Stimulated activated CD4-positive, alpha-beta T cell treated with anti-CD3 and anti-CD28 coated beads, Interleukin-15, amount 100 ng/mL, for 48 hours (primary cell): ENCODE measurements at regions not wholly inside any gene's neighbourhood (a gene's known extent, or its start where the extent isn't known, plus 50 kb on each side); places are given as distances from the start of the nearest gene placed in this dataset.

ENCODE experiments used
- DNase-seq, 2 donors: peaks; one replicate each; pipeline ENCODE4 v3.0.0-alpha.2; 2020; ENCODE audit warnings: low read depth in 2 of 2

DNA sequence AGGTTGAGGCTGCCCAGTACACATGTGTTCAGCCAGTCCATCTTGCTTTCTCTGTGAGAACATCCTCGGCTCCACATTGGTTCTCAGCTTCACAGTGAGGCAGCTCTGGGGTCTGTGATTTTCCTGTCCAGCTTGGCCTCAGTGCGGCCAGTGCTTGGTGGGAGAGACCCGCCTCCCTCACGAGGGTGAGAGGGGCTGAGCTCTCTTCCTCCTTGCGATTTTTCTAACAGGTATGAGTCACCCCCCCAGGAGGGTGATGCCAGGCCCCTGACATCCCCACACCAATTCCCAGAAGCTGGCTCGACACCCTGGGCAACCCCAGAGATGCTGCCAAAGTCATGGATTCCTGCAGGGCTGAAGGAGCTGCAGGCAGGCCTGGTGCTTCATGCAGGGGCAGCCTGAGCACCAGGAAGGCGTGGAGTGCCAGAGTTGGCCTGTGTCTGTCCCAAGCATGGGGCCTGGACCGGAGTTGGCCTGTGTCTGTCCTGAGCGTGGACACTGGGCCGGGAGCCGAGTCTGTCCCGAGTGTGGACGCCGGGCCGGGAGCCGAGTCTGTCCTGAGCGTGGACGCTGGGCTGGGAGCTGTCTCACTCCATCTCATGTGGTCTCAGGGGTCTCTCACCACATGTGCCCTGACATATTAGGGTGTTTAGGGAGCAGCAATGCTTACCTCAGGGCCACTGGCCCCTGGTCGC, 408.6 kb upstream of the IRX4 start:
- no peak for DNase-seq

DNA sequence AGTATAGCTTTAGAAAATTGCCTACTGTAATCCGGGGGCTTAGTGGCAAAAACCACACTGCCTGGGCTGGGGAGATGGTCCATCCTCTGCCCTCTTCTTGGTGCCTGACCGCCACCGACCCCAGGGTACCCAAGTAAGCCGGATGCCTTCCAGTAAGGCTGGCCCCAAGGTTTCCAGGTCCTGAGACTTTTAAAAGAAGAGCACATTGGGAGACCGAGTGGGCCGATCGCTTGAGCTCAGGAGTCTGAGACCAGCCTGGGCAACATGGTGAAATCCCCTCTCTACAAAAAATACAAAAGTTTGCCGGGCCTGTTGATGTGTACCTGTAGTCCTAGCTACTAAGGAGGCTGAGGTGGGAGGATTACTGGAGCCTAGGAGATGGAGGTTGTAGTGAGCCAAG, 406.7 kb upstream of the IRX4 start:
- DNase-seq = no peak

DNA sequence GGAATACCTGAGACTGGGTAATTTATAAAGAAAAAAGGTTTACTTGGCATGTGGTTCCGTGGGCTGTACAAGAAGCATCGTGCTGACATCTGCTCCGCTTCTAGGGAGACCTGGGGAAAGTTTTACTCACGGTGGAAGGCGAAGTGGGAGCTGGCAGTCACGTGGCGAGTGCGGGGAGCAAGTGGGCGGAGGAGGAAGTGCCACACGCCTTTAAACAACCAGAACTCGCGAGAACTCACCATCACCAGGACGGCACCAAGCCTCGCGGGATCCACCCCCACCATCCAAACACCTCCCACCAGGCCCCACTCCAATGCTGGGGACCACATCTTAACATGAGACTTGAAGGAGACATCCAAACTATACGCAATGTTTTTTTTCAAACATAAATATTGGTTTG, 406.2 kb upstream of the IRX4 start:
- no peak for DNase-seq

DNA sequence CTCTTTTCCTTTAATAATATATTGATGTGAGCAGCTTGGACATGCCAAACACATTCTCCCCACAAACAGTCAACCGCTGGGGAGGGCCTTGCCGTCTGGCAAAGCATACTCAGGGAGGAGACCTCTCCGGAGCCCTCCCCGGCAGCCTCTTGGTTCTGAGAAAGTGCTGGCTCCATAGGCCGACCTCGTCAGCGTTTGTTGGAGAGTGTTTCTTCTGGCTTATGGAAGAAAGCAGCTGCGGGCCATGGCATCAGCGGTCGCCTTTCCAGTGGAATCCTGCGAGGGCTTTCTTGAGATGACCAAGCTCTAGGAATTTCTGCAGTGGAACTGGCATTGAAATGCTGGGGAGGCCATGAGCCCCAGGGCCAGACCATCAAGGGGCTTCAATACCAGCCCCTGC, 405.7 kb upstream of the IRX4 start:
- no peak for DNase-seq

DNA sequence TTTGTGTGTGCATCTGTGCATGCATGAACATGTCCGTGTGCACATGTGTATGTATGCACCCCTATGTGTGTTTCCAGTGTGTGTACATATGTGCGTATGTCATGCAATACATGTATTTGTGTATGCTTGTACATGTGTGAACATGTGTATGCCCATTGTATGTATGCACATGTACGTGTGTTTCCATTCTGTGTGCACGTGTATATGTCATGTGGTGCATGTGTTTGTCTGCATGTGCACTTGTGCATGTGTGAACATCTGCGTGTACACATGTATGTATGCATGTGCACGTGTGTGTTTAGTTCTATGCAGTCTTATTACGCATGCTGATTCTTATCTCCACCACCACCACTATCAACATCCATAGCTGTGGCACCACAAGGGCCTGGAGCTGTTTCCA, 403.5 kb upstream of the IRX4 start:
- no peak for DNase-seq

DNA sequence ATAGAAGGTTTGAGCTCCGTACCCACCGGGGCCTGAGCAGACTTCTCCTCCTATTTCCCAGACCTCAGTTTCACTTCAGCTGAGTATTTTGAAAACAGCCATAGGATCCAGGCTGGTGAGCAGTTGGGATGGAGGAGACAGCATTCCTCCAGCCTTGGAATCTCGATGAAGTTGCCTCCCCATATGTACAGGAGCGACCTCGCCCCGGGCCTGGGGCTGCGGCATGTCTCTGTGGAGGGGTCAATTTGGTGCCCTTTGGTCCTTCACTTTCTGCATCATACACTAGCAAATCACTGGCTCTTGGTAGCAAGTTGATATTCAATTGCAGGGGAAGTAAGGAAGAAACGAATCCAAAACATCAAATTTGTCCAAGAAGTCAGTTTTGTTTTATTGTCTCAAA, 402.0 kb upstream of the IRX4 start:
- DNase-seq = no peak

DNA sequence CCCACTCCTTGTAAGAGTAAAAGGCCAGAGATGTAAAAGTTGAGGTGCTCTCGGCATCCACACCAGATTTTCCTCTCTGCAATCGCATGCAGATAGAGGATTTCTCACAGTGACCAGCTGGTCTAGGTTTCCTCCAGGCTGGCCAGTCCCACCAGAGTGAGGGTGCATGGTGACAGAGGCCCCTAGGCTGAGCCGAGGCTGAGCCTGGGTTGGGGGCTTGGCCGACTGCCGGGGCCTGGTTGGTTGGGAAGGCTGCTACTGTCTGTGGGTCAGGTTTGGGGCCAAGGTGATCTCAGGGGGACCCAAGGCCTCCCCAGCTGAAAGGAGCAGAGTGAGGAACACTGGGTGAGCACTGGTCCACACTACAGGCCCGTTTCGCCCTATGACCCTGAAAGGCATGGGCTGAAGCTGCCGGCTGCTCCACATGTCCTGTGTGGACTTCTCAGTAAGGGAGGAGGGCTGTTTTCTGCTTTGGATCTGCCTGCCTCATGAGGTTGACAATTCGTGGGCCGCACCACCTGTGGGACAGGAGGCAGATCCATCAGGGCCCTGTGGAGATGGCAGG, 400.8 kb upstream of the IRX4 start:
- no peak for DNase-seq

DNA sequence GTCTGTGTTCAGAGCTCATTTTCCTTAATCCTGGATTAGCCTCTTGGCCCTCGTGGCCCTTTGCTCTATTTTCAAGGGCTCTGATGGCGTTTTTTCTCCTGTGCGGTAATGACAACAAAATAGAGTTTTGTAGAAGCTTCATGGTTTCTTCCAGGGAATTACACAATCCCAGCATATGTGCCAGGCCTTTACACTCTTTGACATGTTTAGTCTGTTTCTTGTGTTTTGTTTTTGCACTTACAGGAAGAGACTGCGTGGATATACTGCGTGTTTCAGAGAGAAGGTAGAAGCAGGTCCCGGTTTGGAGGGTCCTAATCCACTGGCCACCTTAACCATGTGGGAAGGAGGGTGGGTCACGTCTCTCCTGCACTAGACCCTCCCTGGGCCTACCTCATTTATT, 400.2 kb upstream of the IRX4 start:
- no peak for DNase-seq

DNA sequence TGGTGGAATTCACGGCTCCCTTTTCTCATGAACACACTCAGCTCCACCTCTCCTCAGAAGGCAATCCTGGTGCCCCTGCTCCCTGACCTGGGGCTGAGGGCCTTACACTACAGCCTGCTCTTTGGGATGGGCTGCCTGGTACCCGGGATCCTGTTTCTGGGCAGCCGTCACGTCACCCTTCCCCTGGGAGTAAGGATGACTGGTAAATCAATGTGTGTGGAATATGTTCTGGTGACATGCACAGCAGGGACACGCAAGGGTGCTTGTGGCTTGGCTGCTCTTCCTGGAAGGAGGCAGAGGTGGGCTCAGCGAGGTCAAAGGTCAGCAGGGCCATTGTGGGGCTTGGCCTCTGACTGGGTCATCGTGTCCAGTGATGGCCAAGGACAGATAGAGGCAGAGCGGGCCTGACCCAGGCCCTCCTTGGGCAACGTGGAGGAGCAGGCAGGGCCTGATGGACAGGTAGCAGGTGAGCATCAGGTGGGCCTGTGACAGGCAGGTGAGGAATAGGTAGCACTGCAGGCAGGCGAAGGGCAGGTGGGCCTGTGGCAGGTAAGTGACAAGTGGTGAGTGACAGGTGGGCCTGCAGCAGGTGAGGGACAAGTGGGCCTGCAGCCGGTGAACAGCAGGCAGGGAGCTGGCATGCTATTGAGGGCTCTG, 399.4 kb upstream of the IRX4 start:
- no peak for DNase-seq

DNA sequence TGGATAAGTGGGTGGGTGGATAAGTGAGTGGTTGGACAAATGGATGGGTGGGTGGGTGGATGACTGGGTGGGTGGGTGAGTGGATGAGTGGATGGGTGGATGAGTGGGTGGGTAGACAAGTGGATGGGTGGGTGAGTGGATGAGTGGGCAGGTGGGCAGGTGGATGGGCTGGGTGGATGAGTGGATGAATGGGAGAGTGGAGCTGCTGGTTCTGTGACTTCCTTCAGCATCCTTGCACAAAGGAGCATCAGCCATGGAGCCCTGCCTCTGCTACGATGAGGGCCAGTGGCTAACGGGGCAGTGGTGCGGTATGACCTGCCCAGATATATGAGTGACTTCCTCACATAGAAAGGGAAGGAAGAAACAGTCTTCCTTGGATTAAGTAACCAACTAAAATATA, 398.7 kb upstream of the IRX4 start:
- no peak for DNase-seq

DNA sequence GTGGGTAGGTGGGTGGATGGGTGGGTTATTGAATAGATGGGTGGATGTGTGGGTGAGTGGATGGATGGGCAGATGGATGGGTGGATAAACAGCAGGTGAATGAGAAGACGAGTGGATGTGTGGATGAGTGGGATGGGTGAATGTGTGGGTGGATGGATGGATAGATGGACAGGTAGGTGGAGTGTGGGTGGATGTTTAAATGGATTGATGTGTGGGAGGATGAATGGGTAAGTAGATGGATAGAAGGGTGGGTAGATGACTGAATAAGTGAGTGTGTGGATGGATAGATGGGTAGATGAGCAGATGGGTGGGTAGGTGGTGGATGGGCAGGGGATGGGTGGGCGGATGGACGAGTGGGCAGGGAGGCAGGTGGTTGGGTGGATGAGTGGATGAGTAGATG, 397.6 kb upstream of the IRX4 start:
- no peak for DNase-seq

DNA sequence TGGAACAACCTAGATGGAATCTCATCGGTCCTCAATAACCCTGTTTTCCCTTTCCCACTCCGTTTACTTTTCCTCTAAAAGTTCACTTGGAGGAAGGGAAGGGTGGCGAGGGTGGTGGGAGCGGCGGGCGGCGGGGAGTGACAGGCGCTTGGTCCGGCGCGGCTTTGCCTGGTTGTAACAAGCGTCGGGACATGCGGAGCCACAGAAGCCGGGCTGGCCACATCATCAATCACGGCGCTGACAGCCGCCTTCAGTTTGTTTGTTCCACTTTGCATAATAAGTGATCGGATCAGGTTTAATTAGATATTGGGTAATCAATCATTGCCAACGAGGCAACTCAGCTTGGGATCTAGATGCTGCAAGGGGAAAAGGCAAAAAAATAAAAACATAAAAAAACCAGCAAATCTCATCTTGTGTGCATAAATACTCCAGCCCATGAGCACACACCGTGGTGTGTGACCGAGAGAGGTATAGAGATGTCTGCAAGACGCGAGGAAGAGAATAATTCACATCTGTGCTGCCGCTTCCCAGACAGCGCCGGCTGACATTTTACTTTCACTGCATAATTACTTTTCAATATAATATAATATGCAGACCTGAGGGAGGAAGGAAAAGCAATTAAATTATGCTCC, 396.2 kb upstream of the IRX4 start:
- no peak for DNase-seq

DNA sequence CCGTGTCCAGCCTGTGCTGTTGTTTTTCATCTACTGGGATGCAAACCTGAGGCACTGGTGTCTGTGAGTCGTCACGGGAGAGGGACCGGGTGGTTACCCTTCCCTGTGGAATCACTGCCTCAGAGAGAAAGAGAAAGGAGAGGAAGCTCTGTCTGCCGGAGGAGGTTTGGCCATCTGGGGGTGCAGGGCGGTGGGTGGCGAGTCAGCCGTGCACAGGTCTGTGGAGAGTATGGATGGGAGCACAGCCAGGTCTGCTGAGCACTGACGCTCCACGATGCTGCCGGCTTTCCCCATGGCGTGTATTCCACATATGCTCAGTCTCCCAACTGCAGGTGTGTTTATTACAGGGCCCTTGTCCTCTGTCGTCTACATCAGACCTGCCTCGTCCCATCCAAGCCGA, 395.2 kb upstream of the IRX4 start:
- DNase-seq = no peak

DNA sequence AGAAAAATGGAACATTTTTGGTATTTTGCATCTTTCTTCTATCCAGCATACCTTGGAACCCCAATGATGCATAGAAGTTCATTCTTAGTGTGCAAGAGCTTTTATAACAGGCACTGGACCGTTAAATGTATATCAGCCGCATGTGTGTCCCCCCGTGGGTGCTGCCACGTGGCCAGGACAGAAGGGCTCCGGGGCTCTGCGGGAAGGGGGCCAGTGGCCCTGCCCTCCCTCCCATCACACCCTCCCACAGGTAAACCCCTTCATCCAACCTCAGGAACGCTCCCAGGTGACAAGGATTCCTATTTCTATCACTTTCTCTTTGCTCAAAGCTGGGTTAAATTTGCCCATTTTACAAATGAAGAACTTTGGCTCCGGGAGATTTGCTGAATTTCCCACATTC, 393.4 kb upstream of the IRX4 start:
- DNase-seq = no peak

DNA sequence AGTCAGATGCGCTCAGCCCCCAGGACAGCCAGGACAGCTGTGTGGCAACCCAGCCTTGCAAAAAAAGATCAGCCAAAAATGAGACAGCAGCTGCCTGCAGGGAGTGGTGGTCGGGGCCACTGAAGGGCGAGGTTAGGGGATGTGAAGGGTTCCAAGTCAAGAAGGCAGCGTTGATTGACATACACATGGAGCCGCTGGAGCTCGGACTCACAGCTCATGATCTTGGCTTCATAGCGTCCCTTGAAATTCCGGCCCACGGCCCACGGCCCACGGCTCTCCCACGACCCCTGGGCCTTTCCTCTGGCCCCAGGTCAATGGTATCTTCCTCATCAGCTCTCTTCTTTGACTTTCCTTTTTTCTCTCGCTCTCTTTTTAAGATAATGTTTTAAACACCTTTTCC, 390.0 kb upstream of the IRX4 start:
- DNase-seq = no peak

DNA sequence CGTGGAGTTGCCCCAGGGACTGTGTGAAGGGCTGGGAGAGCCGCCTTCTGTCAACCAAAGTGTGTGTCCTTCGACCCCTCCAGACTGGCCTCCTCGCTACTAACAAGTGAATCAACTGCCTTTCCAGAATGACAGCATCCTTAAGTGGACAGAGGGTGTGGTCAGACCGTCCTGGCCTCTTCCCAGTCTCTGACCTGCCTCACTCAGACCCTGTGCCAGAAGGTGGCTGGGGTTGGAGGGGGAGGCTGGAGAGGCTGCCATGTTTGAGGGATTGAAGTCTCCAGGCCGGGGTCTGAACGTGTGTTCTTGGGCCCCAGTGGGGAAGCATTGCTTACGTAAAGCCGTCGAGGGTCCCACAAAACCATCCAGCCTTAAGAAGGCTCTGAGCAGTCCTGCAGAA, 389.3 kb upstream of the IRX4 start:
- no peak for DNase-seq

DNA sequence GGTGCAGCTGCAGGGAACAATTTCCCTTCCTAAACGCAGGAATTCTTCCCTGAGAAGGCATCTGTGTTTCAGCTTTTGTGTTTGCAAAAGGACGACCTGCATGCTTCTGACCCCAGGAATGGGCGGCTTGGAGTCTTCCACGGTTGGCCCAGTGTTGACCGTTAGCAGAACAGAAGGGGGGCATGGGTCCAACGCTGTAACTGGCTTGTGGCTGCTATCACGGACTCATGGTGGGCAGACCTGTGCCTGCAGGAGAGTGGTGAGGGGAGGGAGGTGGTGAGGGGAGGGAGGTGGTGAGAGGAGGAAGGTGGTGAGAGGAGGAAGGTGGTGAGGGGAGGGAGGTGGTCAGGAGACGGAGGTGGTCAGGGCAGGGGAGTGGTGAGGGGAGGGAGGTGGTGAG, 388.6 kb upstream of the IRX4 start:
- DNase-seq = no peak

DNA sequence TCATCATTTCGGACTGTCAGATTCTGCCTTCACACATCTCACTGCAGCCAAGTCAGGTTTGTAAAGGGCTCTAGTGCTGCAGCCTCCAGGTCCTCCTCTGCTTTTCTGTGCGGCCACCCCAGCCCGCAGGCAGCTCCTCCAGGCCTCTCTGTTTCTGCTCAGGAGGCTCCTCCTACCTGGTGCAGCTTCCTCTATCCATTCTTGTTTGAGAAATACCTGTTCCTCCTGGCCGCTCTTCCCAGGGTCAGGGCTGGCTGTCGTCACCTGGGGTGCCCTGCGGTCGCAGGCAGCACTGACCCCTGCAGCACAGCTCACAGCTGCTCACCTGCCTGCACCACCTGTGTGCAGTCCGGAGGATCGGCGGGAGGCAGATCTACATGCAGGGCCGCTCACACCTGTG, 387.7 kb upstream of the IRX4 start:
- DNase-seq = no peak

DNA sequence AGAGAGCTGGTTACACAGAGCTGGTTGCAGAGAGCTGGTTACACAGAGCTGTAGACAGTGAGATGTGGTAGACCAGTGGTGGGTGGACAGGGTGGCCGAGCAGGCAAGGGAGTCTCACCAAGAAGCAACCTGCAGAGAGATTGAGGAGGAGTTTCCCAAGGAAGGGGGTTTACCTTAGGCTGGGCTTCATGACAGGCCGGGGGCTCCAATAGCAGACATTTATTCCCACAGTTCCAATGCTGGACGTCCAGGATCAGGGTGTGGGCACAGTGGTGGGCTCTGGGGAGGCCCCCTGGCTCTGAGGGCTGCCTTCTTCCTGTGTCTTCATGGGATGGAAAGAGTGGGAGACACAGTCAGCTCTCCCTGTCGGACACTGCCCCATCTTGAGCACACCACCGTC, 386.9 kb upstream of the IRX4 start:
- no peak for DNase-seq

DNA sequence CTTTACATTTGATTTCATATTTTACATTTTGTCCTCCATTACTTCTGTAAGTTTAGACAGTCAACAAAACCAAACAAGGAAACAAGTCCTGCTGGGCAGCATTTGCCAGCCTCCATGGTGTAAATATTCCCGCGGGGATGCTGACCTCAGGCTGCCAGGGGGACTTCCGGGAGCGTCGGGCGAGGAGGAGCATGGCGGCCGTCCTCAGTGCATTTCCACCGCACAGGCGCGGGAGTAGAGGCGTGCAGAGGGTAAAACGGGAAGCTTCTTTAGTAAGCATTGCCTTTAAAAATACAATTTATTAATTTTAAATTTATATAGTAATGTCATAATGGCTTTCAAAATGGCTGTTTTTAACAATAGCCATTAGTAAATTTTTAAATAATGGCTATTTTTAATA, 385.3 kb upstream of the IRX4 start:
- DNase-seq = no peak

DNA sequence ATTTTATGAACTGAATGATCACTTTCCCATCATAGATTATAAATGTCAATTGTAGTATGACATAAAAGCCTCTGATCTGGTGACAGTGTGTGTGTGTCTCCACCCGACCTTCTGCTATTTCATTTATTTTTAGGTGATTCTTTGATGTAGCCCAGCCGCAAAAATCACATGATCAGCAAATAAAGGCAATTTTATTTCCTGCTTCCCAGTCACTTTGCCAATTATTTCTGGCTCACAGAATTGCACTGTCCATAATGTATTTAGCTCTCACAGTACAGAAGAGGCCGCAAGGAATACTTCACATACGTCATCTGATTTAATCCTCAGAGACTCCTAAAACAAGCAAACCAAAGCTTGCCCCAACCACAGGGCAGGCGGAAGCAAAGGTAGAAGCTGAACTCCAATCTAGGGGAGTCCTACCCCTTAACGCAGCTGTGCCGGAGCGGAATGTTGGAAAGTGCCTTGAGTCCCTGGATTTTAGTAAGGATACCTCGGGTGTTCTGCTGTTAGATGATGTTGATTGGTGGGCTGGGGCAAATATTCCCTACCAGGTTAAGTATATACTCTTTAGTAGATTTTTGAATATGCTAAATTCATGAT, 384.0 kb upstream of the IRX4 start:
- no peak for DNase-seq

DNA sequence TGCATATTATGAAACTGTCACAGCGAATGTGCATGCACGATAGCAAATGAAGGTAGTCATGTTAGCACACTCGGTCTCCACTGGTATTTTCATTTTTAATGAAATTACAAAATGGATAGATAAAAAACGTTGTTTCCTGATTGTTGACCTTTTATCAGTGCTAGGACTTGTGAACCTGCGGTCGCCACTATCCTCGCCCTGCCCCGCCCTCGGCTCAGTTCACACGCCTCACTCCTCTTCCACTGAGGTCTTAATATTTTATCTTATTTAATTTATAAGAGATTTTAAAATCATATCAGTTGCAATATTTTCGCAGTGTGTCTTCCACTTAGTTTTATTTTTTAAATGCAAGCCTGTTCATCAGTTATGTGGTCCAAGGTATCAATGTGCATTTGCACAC, 382.6 kb upstream of the IRX4 start:
- DNase-seq = no peak

DNA sequence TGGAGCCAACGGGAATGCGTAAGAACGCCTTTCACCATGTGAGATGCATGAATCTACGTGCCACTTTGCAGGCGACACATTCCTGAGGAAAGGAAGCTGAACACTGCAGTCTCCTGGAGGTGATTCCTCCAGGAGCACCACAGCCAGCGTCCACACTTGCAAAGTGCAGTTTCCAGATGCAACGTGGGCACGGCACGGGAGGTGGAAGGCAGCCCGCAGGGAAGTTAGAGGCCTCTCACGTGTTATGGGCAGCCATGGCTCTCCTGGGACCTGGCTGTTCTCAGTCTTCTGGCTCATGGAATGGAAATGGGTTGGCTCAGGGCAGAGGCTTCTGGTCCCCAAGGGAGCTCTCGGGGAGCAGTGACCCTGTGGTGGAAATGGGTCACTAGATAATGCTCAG, 381.0 kb upstream of the IRX4 start:
- no peak for DNase-seq
